ENCODE measurements at regions not wholly inside any gene's neighbourhood (a gene's known extent, or its start where the extent isn't known, plus 50 kb on each side); places are given as distances from the start of the nearest gene placed in this dataset.
"Not testable (repeated sequence)": the region's sequence is repeated elsewhere in the genome, so short reads cannot be mapped to it uniquely, and the experiment has no call there.

GRCh38 chr13:70755456-70755855 lies 647.2 kb upstream of the KLHL1 start:
- DNase-seq = no peak

GRCh38 chr13:70747262-70747661 lies 639.0 kb upstream of the KLHL1 start:
- DNase-seq = no peak

DNA sequence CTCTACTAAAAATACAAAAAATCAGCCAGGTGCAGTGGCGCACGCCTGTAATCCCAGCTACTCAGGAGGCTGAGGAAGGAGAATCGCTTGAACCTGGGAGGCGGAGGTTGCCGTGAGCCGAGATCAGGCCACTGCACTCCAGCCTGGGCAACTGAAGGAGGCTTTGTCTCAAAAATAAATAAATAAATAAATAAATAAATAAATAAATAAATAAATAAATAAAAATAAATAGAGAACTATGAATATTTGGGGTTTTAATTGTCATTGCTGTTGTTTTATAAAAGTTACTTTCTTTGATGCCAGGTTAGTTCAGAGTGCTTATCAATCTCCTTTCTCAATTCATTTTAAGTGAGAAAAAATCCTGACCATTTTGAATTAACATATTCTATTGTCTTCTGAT lies 638.2 kb upstream of the KLHL1 start:
- not testable (repeated sequence) for DNase-seq

DNA sequence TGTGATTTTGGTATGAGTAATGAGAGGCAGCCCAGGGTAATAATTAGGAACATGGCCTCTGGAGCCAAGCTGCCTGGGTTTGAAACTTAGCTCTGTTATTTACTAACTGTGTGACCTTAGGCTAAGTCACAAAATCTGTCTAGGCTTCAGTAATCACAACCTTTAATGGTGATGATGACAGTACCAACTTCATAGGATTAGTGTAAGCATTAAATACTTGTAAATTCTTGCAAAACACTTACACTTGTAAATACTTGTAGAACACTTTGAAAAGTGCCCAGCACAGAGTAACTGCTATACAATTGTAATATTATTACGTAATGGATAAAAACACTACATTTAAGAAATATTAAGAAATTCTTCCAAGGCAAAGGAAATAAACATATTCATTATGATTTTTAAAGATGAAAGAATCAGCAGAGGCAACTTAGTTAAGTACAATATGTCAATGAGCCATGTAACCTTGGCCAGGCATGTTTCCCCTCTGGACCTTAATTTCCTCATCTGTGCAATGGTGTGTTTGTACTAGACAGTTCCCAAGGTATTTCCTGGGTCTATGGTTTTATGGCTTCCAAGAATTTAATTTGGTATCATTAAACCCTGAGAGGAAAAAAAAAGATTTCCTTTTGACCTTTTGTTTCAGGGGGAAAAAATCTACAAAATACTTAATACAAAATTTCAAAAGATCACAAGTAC lies 628.5 kb upstream of the KLHL1 start:
- DNase-seq = no peak

DNA sequence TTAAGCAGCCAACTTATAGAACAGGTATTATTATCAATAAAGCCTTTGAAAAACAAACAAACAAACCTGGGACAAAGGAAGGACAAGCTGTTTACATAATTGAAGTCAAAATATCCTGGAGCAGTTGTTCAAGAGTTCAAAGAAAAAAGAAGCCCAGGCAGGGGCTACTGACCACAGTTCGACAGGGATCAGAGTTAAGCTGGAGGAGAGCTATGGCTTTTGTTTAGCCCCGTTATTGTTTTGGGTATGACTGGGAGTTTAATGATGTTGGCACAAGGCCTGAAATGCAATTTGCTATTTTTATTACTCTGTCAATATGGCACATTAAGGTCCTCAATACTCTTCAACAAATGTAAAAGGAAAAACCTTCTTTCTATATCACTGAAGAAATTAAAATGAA lies 624.4 kb upstream of the KLHL1 start:
- no peak for DNase-seq

GRCh38 chr13:70729369-70729768 lies 621.1 kb upstream of the KLHL1 start:
- no peak for DNase-seq

DNA sequence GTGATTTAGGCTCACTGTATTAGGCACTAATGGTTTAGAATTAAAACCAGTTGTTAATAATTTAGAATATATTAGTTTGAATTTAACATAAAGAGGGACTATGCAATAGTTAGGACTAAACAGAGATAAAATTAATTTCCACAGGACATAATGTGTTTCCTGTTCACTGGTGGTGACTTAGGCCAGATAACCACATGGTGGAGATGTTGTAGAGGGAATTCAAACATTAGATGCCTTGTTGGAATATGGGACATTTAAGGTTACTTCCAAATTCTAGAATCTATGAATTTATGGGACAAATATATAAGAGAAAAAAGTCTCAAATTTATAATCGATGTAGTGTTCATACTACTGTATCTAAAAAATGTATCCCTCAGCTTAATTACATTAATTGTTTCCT lies 615.5 kb upstream of the KLHL1 start:
- no peak for DNase-seq

DNA sequence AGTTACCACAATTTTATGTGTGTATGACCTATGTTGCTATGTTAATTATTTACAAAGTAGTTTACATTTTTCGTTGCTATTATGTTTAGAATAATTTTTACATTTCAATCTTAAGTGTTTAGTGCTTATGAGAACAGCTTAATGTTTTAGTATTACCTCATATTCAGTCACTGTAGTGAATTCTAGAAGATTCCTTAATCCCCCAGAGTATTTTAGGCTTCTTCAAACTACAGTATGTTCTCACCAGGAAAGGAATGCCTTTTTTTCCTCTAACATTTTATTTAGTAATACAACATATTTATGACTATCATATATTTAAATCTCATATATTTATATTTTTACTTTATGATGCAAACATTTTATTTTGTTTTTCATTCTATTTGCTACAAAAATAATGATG lies 612.1 kb upstream of the KLHL1 start:
- DNase-seq = no peak

- DNase-seq = no peak
These were observed 606.7 kb upstream of the KLHL1 start for GRCh38 chr13:70714993-70715392.

DNA sequence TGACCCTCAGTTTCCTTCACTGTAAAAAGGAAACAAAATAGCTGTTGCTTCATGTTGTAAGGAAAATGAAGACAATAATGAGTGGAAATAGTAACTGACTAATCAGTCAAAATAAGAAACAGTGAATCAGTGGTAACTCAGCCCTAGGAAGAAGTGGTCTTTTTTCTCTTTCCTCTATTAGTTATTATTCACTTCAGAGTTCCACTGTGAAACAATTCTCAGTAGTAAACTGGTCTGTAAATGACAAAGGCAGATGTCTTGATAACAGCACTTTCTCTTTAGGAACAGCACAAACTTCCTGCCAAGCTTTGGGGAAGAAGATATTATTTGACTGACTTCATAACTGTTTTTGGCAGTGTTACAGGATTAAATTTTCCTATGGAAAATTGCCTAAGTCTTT lies 600.5 kb upstream of the KLHL1 start:
- DNase-seq = no peak

- DNase-seq = no peak
These were observed 595.5 kb upstream of the KLHL1 start for GRCh38 chr13:70703755-70704154.

DNA sequence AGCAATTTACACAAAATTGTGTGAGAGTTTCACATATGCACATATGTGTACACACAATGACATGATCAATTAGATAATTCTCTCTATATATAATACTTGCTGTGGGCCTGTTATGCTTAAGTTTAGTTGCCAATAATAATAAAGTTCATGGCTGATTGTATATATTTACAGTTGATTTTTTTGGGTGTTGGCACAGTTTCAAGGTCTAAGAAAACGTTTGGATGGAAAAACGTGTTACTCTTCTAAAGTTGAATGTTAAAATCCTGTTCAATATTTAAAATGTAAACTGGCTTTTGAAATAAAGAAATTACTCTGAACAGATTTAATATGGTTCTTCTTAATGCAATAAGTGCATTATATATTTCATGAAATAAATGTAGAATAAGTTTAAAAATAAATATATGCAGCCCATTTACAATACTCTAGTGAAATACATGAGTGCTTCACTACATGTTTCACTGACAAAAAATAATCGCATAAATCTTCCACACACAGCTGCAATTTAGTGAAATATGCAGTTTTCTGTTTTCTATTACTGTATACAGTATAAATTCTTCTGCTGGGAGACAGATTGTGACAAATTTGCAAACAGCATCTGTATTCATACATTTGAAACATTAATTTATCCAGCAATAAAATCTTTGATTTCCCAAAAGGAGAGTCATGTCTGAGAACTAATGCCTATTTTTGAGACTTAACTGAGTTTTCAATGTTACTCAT lies 586.9 kb upstream of the KLHL1 start:
- no peak for DNase-seq

DNA sequence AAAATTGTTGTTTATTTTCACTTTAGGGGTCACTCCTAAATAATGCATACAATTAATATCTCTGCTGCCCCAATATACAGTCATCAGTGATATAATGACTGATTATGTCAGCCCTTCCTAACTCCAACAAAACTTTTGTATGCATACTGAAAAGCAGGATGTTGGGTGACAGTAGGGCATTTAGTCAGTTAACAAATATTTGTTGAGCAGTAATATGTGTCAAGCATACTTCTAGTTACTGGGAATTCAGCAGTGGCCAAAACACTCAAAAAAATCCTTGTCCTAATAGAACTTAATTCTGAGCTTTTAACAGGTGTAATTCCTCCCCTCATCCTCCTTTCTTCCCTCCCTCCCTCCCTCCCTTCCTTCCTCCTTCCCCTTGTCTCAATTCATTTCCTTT lies 560.7 kb upstream of the KLHL1 start:
- DNase-seq = no peak

DNA sequence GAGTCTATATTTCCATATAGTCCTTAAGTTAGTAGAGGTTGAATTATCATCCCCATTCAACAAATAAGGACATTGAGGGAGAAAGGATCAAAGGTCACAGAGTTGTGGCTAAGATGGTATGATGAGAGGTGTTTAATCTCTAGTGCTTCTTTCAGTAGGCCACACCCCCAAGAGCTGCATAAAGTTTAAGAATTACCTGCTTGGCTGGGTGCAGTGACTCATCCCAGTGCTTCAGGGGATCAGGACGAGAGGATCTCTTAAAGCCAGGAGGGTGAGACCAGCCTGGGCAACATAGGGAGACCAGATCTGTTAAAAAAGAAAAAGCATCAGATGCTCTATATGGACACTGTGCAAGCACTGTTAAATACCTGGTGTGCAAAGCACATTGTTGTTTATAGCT lies 560.0 kb upstream of the KLHL1 start:
- no peak for DNase-seq

DNA sequence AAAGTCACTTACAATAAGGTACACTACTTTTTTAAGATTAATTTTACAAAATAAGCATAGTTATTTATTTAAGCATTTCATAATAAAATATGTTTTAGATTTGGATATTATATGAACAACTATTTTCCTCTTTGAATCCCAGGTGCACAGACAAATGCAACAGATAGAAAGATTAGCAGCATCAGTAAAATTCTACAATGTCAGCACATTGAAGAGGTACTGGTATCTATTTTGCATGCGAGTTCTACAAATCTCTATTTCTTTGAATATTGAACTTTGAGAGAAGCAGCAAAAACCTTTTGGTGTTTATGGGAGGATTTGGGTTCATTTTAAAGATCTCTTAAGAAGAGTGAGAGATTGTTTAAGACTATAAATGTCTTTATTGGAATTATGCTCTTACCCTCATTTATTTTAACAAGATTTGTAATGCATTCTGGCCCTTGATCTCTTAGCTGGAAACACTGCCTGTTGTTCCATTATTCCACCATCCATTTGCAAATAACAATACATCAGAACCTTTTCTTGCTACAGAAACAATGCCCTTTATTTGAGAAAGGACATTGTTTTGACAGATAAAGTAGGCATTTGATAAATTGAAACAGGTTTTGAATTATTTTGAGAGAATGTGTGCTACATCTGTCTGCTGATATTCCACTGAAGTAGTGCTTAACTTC lies 558.8 kb upstream of the KLHL1 start:
- DNase-seq = no peak

- DNase-seq = no peak
These were observed 554.1 kb upstream of the KLHL1 start for GRCh38 chr13:70662231-70662940.

DNA sequence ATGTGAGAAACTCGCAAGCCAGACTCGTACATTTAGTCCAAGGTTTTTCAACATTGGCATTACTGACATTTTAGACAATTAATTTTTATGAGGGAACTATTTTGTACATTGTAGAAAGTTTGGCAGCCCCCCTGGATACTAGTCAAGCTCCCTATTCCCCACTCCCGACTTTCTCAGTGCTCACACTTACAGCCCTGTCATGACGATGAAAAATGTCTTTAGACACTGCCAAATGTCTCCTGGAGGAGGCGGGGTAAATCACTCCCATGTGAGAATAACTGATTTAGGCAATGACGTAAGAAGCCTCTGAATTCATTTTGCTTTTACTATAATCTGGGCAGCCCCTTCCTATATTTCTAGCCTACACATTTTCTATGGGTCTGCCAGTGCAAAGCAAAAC lies 535.8 kb upstream of the KLHL1 start:
- no peak for DNase-seq

DNA sequence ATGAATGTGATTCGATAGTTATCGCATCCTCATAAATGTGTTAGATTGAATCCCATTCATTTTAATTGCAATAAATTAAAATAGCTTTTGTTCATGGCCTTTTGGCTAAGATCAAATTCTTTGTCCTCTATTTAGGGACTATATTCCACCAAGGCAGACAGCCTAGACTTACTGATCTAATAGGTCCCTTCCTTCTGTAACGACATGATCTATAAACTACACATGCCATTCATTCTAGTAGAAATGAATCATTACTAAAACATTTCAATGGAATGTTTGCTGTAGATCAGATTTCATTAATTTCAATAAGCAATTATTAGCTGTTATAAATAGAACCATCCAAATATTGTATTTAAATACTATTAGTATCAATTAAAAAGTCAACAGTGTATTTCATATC lies 526.6 kb upstream of the KLHL1 start:
- DNase-seq = no peak

GRCh38 chr13:70630247-70630646 lies 522.0 kb upstream of the KLHL1 start:
- no peak for DNase-seq

DNA sequence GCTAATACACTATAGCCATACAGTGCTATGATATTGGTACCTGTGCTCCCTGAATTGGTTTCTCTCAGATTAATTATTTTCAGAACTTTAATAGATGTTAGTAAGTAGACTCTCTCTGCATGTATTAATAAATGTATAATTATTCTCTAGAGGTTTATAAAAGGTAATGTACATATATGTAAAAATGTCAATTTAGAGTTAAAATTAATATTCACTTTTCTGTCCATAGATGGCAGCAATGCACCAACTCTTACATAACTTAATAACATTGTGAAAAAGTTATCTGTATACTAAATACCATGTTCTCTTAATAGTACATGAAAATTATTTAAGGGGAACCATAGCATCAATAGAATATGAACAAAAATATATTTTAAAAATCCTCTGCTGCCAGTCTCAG lies 515.0 kb upstream of the KLHL1 start:
- no peak for DNase-seq

DNA sequence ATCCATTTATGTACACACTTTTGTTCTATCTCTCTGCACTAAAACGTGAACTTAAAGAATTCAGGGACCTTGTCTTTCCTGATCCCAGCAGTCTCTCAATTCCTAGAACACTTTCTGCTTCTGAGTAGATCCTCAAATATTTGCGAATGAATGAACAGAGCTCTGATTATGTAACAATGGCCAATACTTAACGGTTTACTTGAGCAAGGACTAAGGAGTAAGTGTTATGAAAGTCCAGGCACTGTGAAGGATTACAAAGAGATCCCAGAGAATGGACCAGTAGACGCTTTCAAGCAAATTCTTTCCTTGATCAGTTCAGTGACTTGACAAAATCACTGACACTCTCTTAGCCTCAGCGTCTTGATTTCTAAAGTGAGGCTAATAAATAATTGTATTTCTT lies 514.5 kb upstream of the KLHL1 start:
- no peak for DNase-seq

DNA sequence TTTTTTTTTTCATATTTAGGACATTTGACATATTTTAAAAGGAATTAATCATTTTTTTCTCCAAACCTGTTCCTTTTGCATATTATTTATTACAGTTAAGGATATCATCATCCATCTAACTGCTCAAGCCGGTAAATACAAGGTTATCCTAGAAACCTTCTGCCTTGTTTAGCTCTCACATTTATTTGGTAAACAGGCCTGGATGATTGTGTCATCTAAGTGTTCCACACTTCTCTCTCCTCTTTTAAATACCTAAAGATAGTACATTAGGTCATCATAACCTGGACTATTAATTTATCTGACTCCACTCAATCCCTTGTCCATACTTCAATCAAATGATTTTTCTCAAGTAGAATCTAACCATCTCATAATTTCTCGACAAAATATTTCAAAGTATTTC lies 511.7 kb upstream of the KLHL1 start:
- DNase-seq = no peak

GRCh38 chr13:70616847-70617246 lies 508.6 kb upstream of the KLHL1 start:
- DNase-seq = no peak

DNA sequence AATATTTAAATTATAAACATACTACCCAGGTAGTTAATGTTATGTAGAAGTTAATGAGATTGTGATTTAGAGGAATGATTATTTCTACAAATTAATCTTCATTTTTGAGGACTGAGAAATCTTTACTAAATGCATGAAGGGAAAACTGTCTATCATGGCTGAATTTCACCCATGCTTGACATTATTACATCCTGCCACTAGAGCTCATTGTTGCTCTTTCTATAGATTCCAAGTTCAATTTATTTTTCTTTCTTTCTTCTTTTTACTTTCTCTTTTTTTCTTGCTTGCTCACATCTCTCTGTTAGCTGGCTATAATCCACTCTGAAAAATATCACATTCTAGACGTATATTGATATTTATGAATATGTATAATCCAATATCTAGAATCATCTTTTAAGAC lies 505.0 kb upstream of the KLHL1 start:
- DNase-seq = no peak

All from MV-4-11 (cell line).